GM21381 (cell line): ENCODE measurements at regions not wholly inside any gene's neighbourhood (a gene's known extent, or its start where the extent isn't known, plus 50 kb on each side); places are given as distances from the start of the nearest gene placed in this dataset.

Experiments
- ATAC-seq: cut with Tn5 transposase; IDR thresholded peaks from one replicate; pipeline ENCODE4 v1.9.1; 2021; ENCODE audit warnings: mild to moderate bottlenecking, moderate library complexity; ENCODE audit not compliant: unreplicated experiment

- no peak for ATAC-seq
These were observed 133.9 kb upstream of the SOX4 start for GRCh38 chr6:21459641-21460040.

- ATAC-seq: no peak
These were observed 131.6 kb upstream of the SOX4 start for GRCh38 chr6:21461844-21462518.

DNA sequence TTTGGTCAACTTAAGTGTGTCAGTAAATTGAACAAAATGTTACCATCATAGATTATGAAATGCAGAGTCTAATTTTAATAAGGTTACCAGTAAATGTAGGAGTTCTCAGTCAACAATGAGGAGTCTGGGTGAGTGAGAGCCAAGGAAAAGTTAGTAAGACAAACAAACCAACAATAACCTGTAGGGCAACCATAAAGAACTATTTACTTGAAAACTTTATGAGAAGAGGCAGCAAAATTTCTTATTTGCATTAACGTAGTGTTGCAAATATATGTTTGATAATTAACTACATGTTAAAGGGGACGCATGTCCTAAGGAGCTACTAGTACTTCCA is 131.1 kb upstream of the SOX4 start:
- ATAC-seq: no peak

DNA sequence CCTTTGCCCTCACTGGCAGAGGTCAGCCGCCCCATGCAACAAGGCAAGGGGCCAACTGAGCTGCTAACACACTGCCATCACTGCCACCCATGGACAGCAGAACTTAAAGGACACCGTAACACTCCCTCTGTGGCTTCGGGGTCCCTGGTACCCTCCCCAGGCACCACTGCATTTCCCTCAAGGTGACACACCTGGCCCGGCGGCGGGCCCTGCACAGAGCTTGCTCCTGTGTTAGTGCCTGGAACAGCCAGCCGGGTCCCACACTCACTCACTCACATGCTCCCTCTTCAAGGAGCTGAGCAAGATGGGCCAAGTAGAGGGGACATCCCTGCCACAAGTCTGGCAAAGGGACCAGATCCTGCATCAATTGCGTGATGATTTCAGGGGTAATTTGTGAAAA is 126.5 kb upstream of the SOX4 start:
- no peak for ATAC-seq

GRCh38 chr6:21468461-21468860 is 125.1 kb upstream of the SOX4 start:
- no peak for ATAC-seq

DNA sequence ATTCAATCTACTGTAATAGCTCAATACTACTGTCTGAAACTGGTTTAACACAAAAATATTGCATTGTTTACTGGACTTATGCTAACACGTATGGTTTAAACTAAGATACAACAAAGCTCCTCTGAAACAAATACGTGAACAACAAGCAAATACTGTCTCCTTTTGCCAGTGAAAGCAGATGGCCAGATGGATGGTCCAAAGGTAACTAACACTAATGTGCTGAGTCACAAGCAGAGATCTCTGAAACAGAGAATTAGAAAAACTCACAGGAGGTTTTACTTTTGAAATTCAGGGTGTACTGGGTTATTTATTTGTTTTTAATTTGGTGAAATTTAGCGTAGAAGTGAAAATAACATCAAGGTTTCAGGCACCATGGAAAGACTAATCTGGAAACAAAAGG is 124.3 kb upstream of the SOX4 start:
- no peak for ATAC-seq

GRCh38 chr6:21476112-21476511 is 117.4 kb upstream of the SOX4 start:
- no peak for ATAC-seq

- ATAC-seq: no peak
These were observed 115.1 kb upstream of the SOX4 start for GRCh38 chr6:21478411-21478810.

DNA sequence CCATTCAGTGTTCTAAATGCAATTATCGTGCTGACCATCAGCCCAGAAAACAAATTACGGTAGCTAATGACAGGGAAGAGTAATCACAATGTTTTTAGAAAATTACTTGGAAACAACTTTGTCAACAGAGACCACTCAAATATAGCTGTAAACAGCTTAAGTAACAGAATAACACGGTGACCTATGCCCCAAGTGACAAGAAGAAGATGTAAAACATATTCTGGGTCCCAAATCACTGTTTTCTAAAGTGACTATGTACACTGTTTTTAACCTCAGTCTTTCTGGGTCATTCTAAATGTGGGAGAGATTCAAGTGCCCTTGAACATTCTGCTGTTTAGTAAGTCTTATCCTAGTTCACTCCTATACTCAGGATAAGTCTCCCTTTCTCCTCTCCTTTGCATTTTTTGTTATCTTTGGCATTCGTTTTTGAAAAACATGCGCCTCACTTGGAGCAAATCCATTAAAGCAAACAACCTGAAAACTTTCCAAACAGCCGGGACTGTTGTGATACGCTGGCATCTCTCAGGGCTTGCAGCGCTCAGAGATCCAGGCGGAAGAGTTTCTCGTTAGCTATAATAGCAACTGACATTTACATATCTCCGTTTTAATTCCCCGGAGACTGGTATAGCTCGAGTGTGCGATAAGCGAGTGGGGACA is 114.5 kb upstream of the SOX4 start:
- ATAC-seq: no peak

GRCh38 chr6:21486115-21486514 is 107.4 kb upstream of the SOX4 start:
- no peak for ATAC-seq

DNA sequence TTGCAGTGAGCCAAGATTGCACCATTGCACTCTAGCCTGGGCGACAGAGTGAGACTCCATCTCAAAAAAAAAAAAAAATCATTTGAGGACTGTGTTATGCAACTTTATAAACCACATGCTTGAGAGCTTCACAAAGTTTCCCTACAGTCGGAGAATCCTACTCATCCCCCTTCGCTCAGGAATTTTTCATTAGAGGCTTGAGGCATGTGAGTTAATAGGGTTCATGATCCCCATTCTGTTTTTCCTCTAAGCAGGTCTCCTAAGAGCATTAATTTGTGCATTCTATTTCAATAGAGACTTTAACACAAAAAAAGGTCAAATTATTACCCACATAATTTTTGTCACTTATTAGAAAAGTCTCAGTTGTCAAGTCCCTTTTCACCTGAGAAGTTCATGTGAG is 103.7 kb upstream of the SOX4 start:
- no peak for ATAC-seq

GRCh38 chr6:21491955-21492354 is 101.6 kb upstream of the SOX4 start:
- ATAC-seq: no peak

DNA sequence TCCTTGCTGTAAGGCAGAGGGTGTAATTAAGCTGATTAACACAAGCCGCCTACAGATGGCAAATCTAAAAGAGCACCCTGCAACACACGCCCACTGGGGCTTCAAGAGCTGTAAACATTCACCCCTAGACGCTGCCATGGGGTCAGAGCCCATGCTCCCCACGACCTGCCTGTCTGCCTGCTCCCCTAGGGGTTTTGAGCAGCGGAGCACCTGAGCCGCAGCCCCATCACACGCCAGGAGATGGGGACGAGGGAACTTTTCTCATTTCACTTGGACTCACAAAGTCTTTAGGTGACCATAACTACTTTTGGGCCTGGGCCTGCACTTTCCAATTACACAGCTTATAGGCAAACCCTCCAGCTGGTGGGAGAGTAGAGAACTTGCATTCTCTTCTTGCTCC is 99.0 kb upstream of the SOX4 start:
- ATAC-seq: no peak

DNA sequence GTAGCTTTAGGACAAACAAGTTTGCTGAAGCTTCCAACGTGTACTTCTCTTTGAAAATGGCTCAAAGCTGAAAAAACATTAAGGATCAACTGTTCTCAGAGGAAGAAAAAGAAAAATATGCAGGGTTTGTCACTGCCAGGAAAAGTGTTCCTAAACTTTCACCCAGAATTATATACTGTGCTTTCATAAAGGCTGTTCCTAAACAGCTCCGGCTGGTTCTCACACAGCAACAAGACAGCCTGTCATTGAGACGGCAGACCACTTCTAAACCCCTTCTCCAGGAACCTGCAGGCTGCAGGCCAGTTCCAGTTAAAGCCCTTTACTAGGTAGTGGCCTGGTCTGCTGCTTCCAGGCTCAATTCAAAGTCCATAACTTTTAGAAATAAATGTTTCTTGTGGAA is 97.4 kb upstream of the SOX4 start:
- ATAC-seq: no peak

GRCh38 chr6:21496706-21497105 is 96.8 kb upstream of the SOX4 start:
- ATAC-seq: no peak

GRCh38 chr6:21500314-21501020 is 93.1 kb upstream of the SOX4 start:
- ATAC-seq: no peak

DNA sequence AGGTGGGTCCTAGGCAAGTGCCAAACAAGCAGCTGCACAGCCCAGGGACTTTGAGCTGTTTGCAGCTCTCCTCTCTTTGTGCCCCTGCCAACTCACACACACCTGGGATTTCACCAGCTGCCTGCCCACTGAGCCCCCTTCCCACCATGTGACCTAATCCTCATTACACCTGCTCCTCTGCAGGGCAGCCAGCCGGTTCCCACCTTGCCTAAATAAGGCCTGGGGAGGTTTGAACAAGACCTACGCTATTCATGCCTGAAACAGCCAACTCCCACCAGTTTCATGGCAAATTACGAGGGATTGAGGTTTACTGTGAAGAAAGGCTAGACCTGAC is 92.6 kb upstream of the SOX4 start:
- ATAC-seq: no peak

- ATAC-seq: no peak
These were observed 91.7 kb upstream of the SOX4 start for GRCh38 chr6:21501815-21502214.

- ATAC-seq: no peak
These were observed 90.9 kb upstream of the SOX4 start for GRCh38 chr6:21502682-21503081.

- no peak for ATAC-seq
These were observed 88.8 kb upstream of the SOX4 start for GRCh38 chr6:21504790-21505189.

GRCh38 chr6:21505574-21505990 is 88.0 kb upstream of the SOX4 start:
- ATAC-seq: no peak

GRCh38 chr6:21506126-21506525 is 87.4 kb upstream of the SOX4 start:
- ATAC-seq: no peak

GRCh38 chr6:21507811-21508210 is 85.7 kb upstream of the SOX4 start:
- ATAC-seq: no peak
